HepG2 (cell line): ENCODE measurements at regions not wholly inside any gene's neighbourhood (a gene's known extent, or its start where the extent isn't known, plus 50 kb on each side); places are given as distances from the start of the nearest gene placed in this dataset.

Source experiments
- HINFP ChIP-seq: sonication (generic); formaldehyde crosslinking; IDR thresholded peaks from 2 replicates; pipeline ENCODE4 v1.4.0; 2020; ENCODE audit warnings: low read depth, mild to moderate bottlenecking, missing genetic modification reagents
- HOXA5 ChIP-seq: sonication (generic); formaldehyde crosslinking; IDR thresholded peaks from 2 replicates; pipeline ENCODE4 v1.4.0; 2020; ENCODE audit warnings: missing genetic modification reagents
- KDM2A ChIP-seq: sonication (generic); formaldehyde crosslinking; IDR thresholded peaks from 2 replicates; pipeline ENCODE4 v1.4.0; 2020; ENCODE audit warnings: low read depth, missing genetic modification reagents, borderline replicate concordance
- MEF2D ChIP-seq: sonication (generic); formaldehyde crosslinking; IDR thresholded peaks from 2 replicates; pipeline ENCODE4 v1.5.1; 2020; ENCODE audit warnings: mild to moderate bottlenecking, missing genetic modification reagents
- MXD4 ChIP-seq: IDR thresholded peaks from 2 replicates; pipeline ENCODE4 v1.6.1; 2016; ENCODE audit warnings: mild to moderate bottlenecking, missing biosample characterization, missing genetic modification reagents
- NCOA1 ChIP-seq: sonication (generic); formaldehyde crosslinking; IDR thresholded peaks from 2 replicates; pipeline ENCODE4 v1.9.0; 2021; ENCODE audit warnings: missing genetic modification reagents
- NFAT5 ChIP-seq: sonication (generic); formaldehyde crosslinking; IDR thresholded peaks from 2 replicates; pipeline ENCODE4 v1.4.0; 2020; ENCODE audit warnings: missing genetic modification reagents
- NONO ChIP-seq, 2 experiments: fragments of 450-650 bp in 1 of 2; sonication (generic) in 1 of 2; formaldehyde crosslinking in 1 of 2; IDR thresholded peaks in 1 of 2; conservative IDR thresholded peaks in 1 of 2; 2 replicates each; pipeline versions ENCODE4 v1.6.1 to v1.8.0; 2017 to 2022; ENCODE audit warnings: mild to moderate bottlenecking in 1 of 2, missing genetic modification reagents in 1 of 2, moderate library complexity in 1 of 2
- SP1 ChIP-seq, 2 experiments: fragments of 450-650 bp in 1 of 2; sonication (generic) in 1 of 2; formaldehyde crosslinking in 1 of 2; IDR thresholded peaks; 2 replicates each; pipeline versions ENCODE4 v1.4.0 to v1.6.1; 2016 to 2020; ENCODE audit warnings: missing genetic modification reagents in 1 of 2
- STAT5B ChIP-seq: sonication (generic); formaldehyde crosslinking; IDR thresholded peaks from 2 replicates; pipeline ENCODE4 v1.4.0; 2020; ENCODE audit warnings: missing genetic modification reagents
- ZBTB21 ChIP-seq: sonication (generic); formaldehyde crosslinking; IDR thresholded peaks from 2 replicates; pipeline ENCODE4 v1.4.0; 2020; ENCODE audit warnings: missing genetic modification reagents
- ZNF12 ChIP-seq: sonication (generic); formaldehyde crosslinking; IDR thresholded peaks from 2 replicates; pipeline ENCODE4 v1.5.0; 2020; ENCODE audit warnings: missing genetic modification reagents
- ZNF280D ChIP-seq: sonication (generic); formaldehyde crosslinking; IDR thresholded peaks from 2 replicates; pipeline ENCODE4 v1.5.1; 2020; ENCODE audit warnings: mild to moderate bottlenecking, missing genetic modification reagents
- ZNF281 ChIP-seq: sonication (generic); formaldehyde crosslinking; IDR thresholded peaks from 2 replicates; pipeline ENCODE4 v1.4.0; 2020; ENCODE audit warnings: missing genetic modification reagents, borderline replicate concordance
- ZNF788 ChIP-seq: sonication (generic); formaldehyde crosslinking; IDR thresholded peaks from 2 replicates; pipeline ENCODE4 v1.5.0; 2020; ENCODE audit warnings: mild to moderate bottlenecking, missing genetic modification reagents, borderline replicate concordance
- ZNF816 ChIP-seq: sonication (generic); formaldehyde crosslinking; IDR thresholded peaks from 2 replicates; pipeline ENCODE4 v1.8.0; 2022; ENCODE audit warnings: missing genetic modification reagents, mild to moderate bottlenecking, borderline replicate concordance

GRCh38 chr20:53786071-53786444 is 192.4 kb upstream of the ZNF217 start (continued):
- TF ChIP-seq HINFP (CRISPR knock-in tag): no peak
- no peak for TF ChIP-seq MEF2D (CRISPR knock-in tag)
- no peak for TF ChIP-seq KDM2A (CRISPR knock-in tag)
- TF ChIP-seq ZNF12 (CRISPR knock-in tag): no peak
- no peak for TF ChIP-seq MXD4 (CRISPR knock-in tag)
- no peak for TF ChIP-seq ZNF280D
- no peak for TF ChIP-seq NFAT5 (CRISPR knock-in tag)
- TF ChIP-seq ZNF788 (CRISPR knock-in tag): no peak
- TF ChIP-seq ZNF816 (CRISPR knock-in tag): 0 out of 2 replicates have a peak, but pooled peaks have one; percentile 5
- TF ChIP-seq NONO (IDR thresholded peaks at IDR 0.05): no peak
- TF ChIP-seq NONO (CRISPR knock-in tag; conservative IDR thresholded peaks at IDR 0.05): 0 out of 2 replicates have a peak, but pooled peaks have one; percentile 2
- TF ChIP-seq HOXA5 (CRISPR knock-in tag): no peak
- 0 out of 2 replicates have a peak, but pooled peaks have one; percentile 68 for TF ChIP-seq NCOA1 (CRISPR knock-in tag)
- TF ChIP-seq SP1 (IDR thresholded peaks at IDR 0.05): no peak
- TF ChIP-seq SP1 (CRISPR knock-in tag; IDR thresholded peaks at IDR 0.05): no peak
- no peak for TF ChIP-seq STAT5B (CRISPR knock-in tag)
- TF ChIP-seq ZBTB21: no peak
- no peak for TF ChIP-seq ZNF281
